22Rv1 (cell line): ENCODE measurements at regions not wholly inside any gene's neighbourhood (a gene's known extent, or its start where the extent isn't known, plus 50 kb on each side); places are given as distances from the start of the nearest gene placed in this dataset.
"Not testable (repeated sequence)": the region's sequence is repeated elsewhere in the genome, so short reads cannot be mapped to it uniquely, and the experiment has no call there.

ENCODE experiments used
- H3K27ac ChIP-seq: fragments of 450-650 bp; 2 replicates; pipeline ENCODE4 v1.5.1; 2017
- CTCF ChIP-seq: fragments of 450-650 bp; IDR thresholded peaks from 2 replicates; pipeline ENCODE4 v1.5.1; 2017; ENCODE audit warnings: mild to moderate bottlenecking
- ZFX ChIP-seq: fragments of 450-650 bp; IDR thresholded peaks from 2 replicates; pipeline ENCODE4 v1.6.1; 2017; ENCODE audit warnings: antibody characterized with exemption, borderline replicate concordance

- H3K27ac ChIP-seq = no peak overlapping the region
- TF ChIP-seq ZFX = no peak
- no peak for TF ChIP-seq CTCF
Measured at GRCh38 chr18:66043009-66043408, 292.2 kb downstream of the CDH7 start.

GRCh38 chr18:66013969-66014368, 263.2 kb downstream of the CDH7 start:
- H3K27ac ChIP-seq = no peak overlapping the region
- TF ChIP-seq ZFX (no peak), CTCF (no peak)

GRCh38 chr18:66011916-66012315, 261.1 kb downstream of the CDH7 start:
- no peak overlapping the region for H3K27ac ChIP-seq
- no peak for TF ChIP-seq ZFX
- no peak for TF ChIP-seq CTCF

GRCh38 chr18:66005831-66006588, 255.2 kb downstream of the CDH7 start:
- TF ChIP-seq ZFX = no peak
- no peak for TF ChIP-seq CTCF
- no peak overlapping the region for H3K27ac ChIP-seq

GRCh38 chr18:65998971-65999700, 248.3 kb downstream of the CDH7 start:
- not testable (repeated sequence) for H3K27ac ChIP-seq

GRCh38 chr18:65995206-65995605, 244.4 kb downstream of the CDH7 start:
- no peak for TF ChIP-seq ZFX
- no peak for TF ChIP-seq CTCF
- no peak overlapping the region for H3K27ac ChIP-seq

GRCh38 chr18:65994302-65994701, 243.5 kb downstream of the CDH7 start:
- H3K27ac ChIP-seq = no peak overlapping the region
- no peak for TF ChIP-seq ZFX
- no peak for TF ChIP-seq CTCF
